ENCODE measurements at regions not wholly inside any gene's neighbourhood (a gene's known extent, or its start where the extent isn't known, plus 50 kb on each side); places are given as distances from the start of the nearest gene placed in this dataset.

GRCh38 chr9:88923092-88923491 lies 68.2 kb upstream of the S1PR3 start:
- Histone ChIP-seq H3K4me2 (ENCODE audit: insufficient read depth, low read length) (no peak overlapping the region), H3K36me3 (ENCODE audit: control insufficient read depth in 2 of 2, extremely low read depth in 1 of 2, insufficient read depth in 2 of 2, low read length in 2 of 2) (no peaks in the 10 kb centered on the region), H3K9me3 (replicated peaks; ENCODE audit: control insufficient read depth, insufficient read depth, low read length) (no peaks in the 10 kb centered on the region), H3K4me3 (replicated peaks in 1 of 3; ENCODE audit: insufficient read depth in 1 of 3, low read depth in 1 of 3, low read length in 3 of 3) (no peak overlapping the region), H3K9me1 (replicated peaks; ENCODE audit: control insufficient read depth, extremely low read depth, insufficient read depth, low read length) (no peaks in the 10 kb centered on the region), H3K79me2 (ENCODE audit: control insufficient read depth, insufficient read depth, low read length) (no peaks in the 10 kb centered on the region), H4K20me1 (replicated peaks; ENCODE audit: control insufficient read depth, extremely low read depth, insufficient read depth, low read length) (no peaks in the 10 kb centered on the region), H2AFZ (ENCODE audit: low read depth, low read length) (no peak overlapping the region), H3K27me3 (ENCODE audit: control insufficient read depth in 2 of 2, insufficient read depth in 2 of 2, low read length in 2 of 2) (no peaks in the 10 kb centered on the region), H3K4me1 (ENCODE audit: control insufficient read depth, extremely low read depth, insufficient read depth, low read length) (no peaks in the 10 kb centered on the region), H3K9ac (replicated peaks; ENCODE audit: extremely low read depth, insufficient read depth, low read length) (no peak overlapping the region), H3K27ac (ENCODE audit: insufficient read depth, low read depth, low read length) (no peak overlapping the region)
- no TSS peak for BruUV-seq (replicated peaks)
- dilution Hi-C loops (cut with MboI; ENCODE audit: extremely low pct_ligation_motif_present, low sequenced_read_pairs) (no loop called here), intact Hi-C loops (cut with micrococcal nuclease) (no loop called here)
- ChIA-PET CTCF (interaction anchor here (1.0 kb wide), 1 partner anchor 141 kb away, joined by 3 read pairs; no protein-coding TSS in a partner anchor), POLR2A (interaction anchor here (0.6 kb wide), 1 partner anchor 1547 kb away, joined by 8 read pairs; no protein-coding TSS in a partner anchor)
- DNase-seq (ENCODE audit: low read depth, low spot score) (no peak), FAIRE-seq (no peak)
- TF ChIP-seq POLR2A (IDR thresholded peaks at IDR 0.05; ENCODE audit: low read depth, low read length), result no peak
- TF ChIP-seq POLR2AphosphoS5 (IDR thresholded peaks at IDR 0.05; ENCODE audit: insufficient read depth, low read depth, low read length), result no peak
- TF ChIP-seq FOS (IDR thresholded peaks at IDR 0.05; ENCODE audit: borderline replicate concordance, insufficient read depth, low read length), result no peak
- no peak for TF ChIP-seq EZH2 (IDR thresholded peaks at IDR 0.05; ENCODE audit: borderline replicate concordance, low read depth, low read length, severe bottlenecking)
- no peak for TF ChIP-seq JUN (IDR thresholded peaks at IDR 0.05; ENCODE audit: borderline replicate concordance, insufficient read depth, insufficient read length, low read depth)
- TF ChIP-seq MYC (IDR thresholded peaks at IDR 0.05; ENCODE audit: low read depth, low read length), result no peak
- TF ChIP-seq, protein P1, sequence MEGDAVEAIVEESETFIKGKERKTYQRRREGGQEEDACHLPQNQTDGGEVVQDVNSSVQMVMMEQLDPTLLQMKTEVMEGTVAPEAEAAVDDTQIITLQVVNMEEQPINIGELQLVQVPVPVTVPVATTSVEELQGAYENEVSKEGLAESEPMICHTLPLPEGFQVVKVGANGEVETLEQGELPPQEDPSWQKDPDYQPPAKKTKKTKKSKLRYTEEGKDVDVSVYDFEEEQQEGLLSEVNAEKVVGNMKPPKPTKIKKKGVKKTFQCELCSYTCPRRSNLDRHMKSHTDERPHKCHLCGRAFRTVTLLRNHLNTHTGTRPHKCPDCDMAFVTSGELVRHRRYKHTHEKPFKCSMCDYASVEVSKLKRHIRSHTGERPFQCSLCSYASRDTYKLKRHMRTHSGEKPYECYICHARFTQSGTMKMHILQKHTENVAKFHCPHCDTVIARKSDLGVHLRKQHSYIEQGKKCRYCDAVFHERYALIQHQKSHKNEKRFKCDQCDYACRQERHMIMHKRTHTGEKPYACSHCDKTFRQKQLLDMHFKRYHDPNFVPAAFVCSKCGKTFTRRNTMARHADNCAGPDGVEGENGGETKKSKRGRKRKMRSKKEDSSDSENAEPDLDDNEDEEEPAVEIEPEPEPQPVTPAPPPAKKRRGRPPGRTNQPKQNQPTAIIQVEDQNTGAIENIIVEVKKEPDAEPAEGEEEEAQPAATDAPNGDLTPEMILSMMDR (IDR thresholded peaks at IDR 0.05; ENCODE audit: extremely low read depth in 1 of 2, insufficient read depth in 1 of 2, low read depth in 1 of 2, low read length in 2 of 2), result no peak
- TF ChIP-seq GATA2 (IDR thresholded peaks at IDR 0.05; ENCODE audit: insufficient read depth, insufficient read length, low read depth, low read length), result no peak

Data from endothelial cell of umbilical vein (primary cell).